WTC11 (cell line): ENCODE measurements at regions not wholly inside any gene's neighbourhood (a gene's known extent, or its start where the extent isn't known, plus 50 kb on each side); places are given as distances from the start of the nearest gene placed in this dataset.

Experiments used
- ATAC-seq: fragments of 200-7000 bp; cut with Tn5 transposase; 2 replicates; pipeline ENCODE4 v1.10.0; 2021; ENCODE audit warnings: mild to moderate bottlenecking, moderate library complexity
- CTCF ChIA-PET: fragments of 300-600 bp; sonication (Branson Sonifier 250); formaldehyde crosslinking; loops from one replicate; lab custom pipeline; 2021; ENCODE audit warnings: antibody characterized with exemption; lab: Charles Lee
- POLR2A ChIA-PET: fragments of 350-600 bp; sonication (Branson Sonifier 250); formaldehyde crosslinking; loops from one replicate; lab custom pipeline; 2021; ENCODE audit warnings: antibody characterized with exemption; lab: Charles Lee
- DNase-seq: peaks from one replicate; pipeline ENCODE4 v3.0.0; 2021; ENCODE audit warnings: low spot score
- H3K27ac Mint-ChIP-seq: 2 replicates; pipeline ENCODE4 v1.8.0; 2021; ENCODE audit warnings: mixed read lengths
- H3K27me3 Mint-ChIP-seq: 2 replicates; pipeline ENCODE4 v1.8.0; 2021; ENCODE audit warnings: low read depth, mild to moderate bottlenecking, moderate library complexity, mixed read lengths
- H3K36me3 Mint-ChIP-seq: 2 replicates; pipeline ENCODE4 v1.8.0; 2021; ENCODE audit warnings: mixed read lengths
- H3K4me1 Mint-ChIP-seq: 2 replicates; pipeline ENCODE4 v1.8.0; 2022; ENCODE audit warnings: mixed read lengths
- H3K4me3 Mint-ChIP-seq: 2 replicates; pipeline ENCODE4 v1.8.0; 2021; ENCODE audit warnings: mild to moderate bottlenecking, moderate library complexity, mixed read lengths
- H3K9me3 Mint-ChIP-seq: 2 replicates; pipeline ENCODE4 v1.8.0; 2021; ENCODE audit warnings: mixed read lengths
- AR ChIP-seq: fragments of 250-450 bp; sonication (Bioruptor Pico); IDR thresholded peaks from 2 replicates; pipeline ENCODE4 v1.9.0; 2021; ENCODE audit warnings: mild to moderate bottlenecking
- ATF6 ChIP-seq: sonication (generic); formaldehyde crosslinking; IDR thresholded peaks from 2 replicates; pipeline ENCODE4 v1.8.1; 2023; ENCODE audit warnings: mild to moderate bottlenecking, missing genetic modification reagents
- E2F1 ChIP-seq: sonication (generic); formaldehyde crosslinking; IDR thresholded peaks from 2 replicates; pipeline ENCODE4 v1.8.0; 2022; ENCODE audit warnings: mild to moderate bottlenecking, missing genetic modification reagents
- EMX1 ChIP-seq: fragments of 250-450 bp; sonication (Bioruptor Pico); IDR thresholded peaks from 2 replicates; pipeline ENCODE4 v1.8.0; 2021; ENCODE audit warnings: mild to moderate bottlenecking
- ERG ChIP-seq: fragments of 250-450 bp; sonication (Bioruptor Pico); IDR thresholded peaks from 2 replicates; pipeline ENCODE4 v1.8.0; 2021; ENCODE audit warnings: mild to moderate bottlenecking
- FOXJ3 ChIP-seq: sonication (generic); formaldehyde crosslinking; IDR thresholded peaks from 2 replicates; pipeline ENCODE4 v1.9.0; 2021; ENCODE audit warnings: missing genetic modification reagents, mild to moderate bottlenecking, borderline replicate concordance
- FOXP1 ChIP-seq: sonication (generic); formaldehyde crosslinking; IDR thresholded peaks from 2 replicates; pipeline ENCODE4 v1.8.0; 2022; ENCODE audit warnings: missing genetic modification reagents, mild to moderate bottlenecking, moderate library complexity, borderline replicate concordance
- GABPB1 ChIP-seq: sonication (generic); formaldehyde crosslinking; IDR thresholded peaks from 2 replicates; pipeline ENCODE4 v1.8.1; 2023; ENCODE audit warnings: mild to moderate bottlenecking, missing genetic modification reagents
- GRHL2 ChIP-seq: fragments of 250-450 bp; sonication (Bioruptor Pico); IDR thresholded peaks from 2 replicates; pipeline ENCODE4 v1.8.0; 2022; ENCODE audit warnings: mild to moderate bottlenecking, moderate library complexity; ENCODE audit not compliant: insufficient replicate concordance, severe bottlenecking
- GTF2I ChIP-seq: fragments of 250-450 bp; sonication (Bioruptor Pico); conservative IDR thresholded peaks from 2 replicates; pipeline ENCODE4 v1.4.0; 2021; ENCODE audit warnings: mild to moderate bottlenecking
- IRF1 ChIP-seq: sonication (generic); formaldehyde crosslinking; IDR thresholded peaks from 2 replicates; pipeline ENCODE4 v1.8.0; 2023; ENCODE audit warnings: missing genetic modification reagents
- KAT7 ChIP-seq: sonication (generic); formaldehyde crosslinking; IDR thresholded peaks from 2 replicates; pipeline ENCODE4 v1.8.1; 2023; ENCODE audit warnings: missing genetic modification reagents, mild to moderate bottlenecking, borderline replicate concordance
- MAX ChIP-seq: sonication (generic); formaldehyde crosslinking; IDR thresholded peaks from 2 replicates; pipeline ENCODE4 v1.8.0; 2022; ENCODE audit warnings: mild to moderate bottlenecking, missing genetic modification reagents
- NR3C1 ChIP-seq: sonication (generic); formaldehyde crosslinking; conservative IDR thresholded peaks from 2 replicates; pipeline ENCODE4 v1.8.1; 2023; ENCODE audit warnings: low read depth, mild to moderate bottlenecking, missing genetic modification reagents
- OVOL2 ChIP-seq: fragments of 250-450 bp; sonication (Bioruptor Pico); IDR thresholded peaks from 2 replicates; pipeline ENCODE4 v1.9.0; 2021; ENCODE audit warnings: mild to moderate bottlenecking, borderline replicate concordance
- SOX15 ChIP-seq: fragments of 250-450 bp; sonication (Bioruptor Pico); IDR thresholded peaks from 2 replicates; pipeline ENCODE4 v1.9.0; 2021; ENCODE audit warnings: mild to moderate bottlenecking
- SP1 ChIP-seq: sonication (generic); formaldehyde crosslinking; conservative IDR thresholded peaks from 2 replicates; pipeline ENCODE4 v1.8.1; 2022; ENCODE audit warnings: missing genetic modification reagents
- TEAD1 ChIP-seq: sonication (generic); formaldehyde crosslinking; IDR thresholded peaks from 2 replicates; pipeline ENCODE4 v1.8.0; 2022; ENCODE audit warnings: mild to moderate bottlenecking, missing genetic modification reagents
- USF2 ChIP-seq: sonication (generic); formaldehyde crosslinking; IDR thresholded peaks from 2 replicates; pipeline ENCODE4 v1.8.1; 2023; ENCODE audit warnings: mild to moderate bottlenecking, missing genetic modification reagents, moderate library complexity
- ZNF396 ChIP-seq: fragments of 250-450 bp; sonication (Bioruptor Pico); IDR thresholded peaks from 2 replicates; pipeline ENCODE4 v1.8.0; 2021; ENCODE audit warnings: mild to moderate bottlenecking, moderate library complexity, borderline replicate concordance
- ZNF425 ChIP-seq: fragments of 250-450 bp; sonication (Bioruptor Pico); conservative IDR thresholded peaks from 2 replicates; pipeline ENCODE4 v1.9.0; 2021; ENCODE audit warnings: mild to moderate bottlenecking

- no peak for TF ChIP-seq ZNF396
These were observed 691.5 kb upstream of the CCDC54 start (continued) for GRCh38 chr3:106685745-106686144.

GRCh38 chr3:106687905-106688304 is 689.3 kb upstream of the CCDC54 start:
- H3K4me3 Mint-ChIP-seq: no peak overlapping the region
- H3K27me3 Mint-ChIP-seq: no peaks in the 10 kb centered on the region
- ChIA-PET POLR2A (interaction anchor here (0.7 kb wide), 1 partner anchor 9 kb away, joined by 3 read pairs; no protein-coding TSS in a partner anchor), CTCF (interaction anchor here (0.7 kb wide), 1 partner anchor 25 kb away, joined by 3 read pairs; no protein-coding TSS in a partner anchor)
- H3K27ac Mint-ChIP-seq: no peak overlapping the region
- ATAC-seq: no peak
- H3K9me3 Mint-ChIP-seq: no peaks in the 10 kb centered on the region
- DNase-seq: no peak
- TF ChIP-seq EMX1 (CRISPR knock-in tag): no peak
- no peak for TF ChIP-seq ATF6
- TF ChIP-seq TEAD1 (CRISPR knock-in tag): no peak
- TF ChIP-seq FOXJ3 (CRISPR knock-in tag): no peak
- TF ChIP-seq GRHL2 (CRISPR knock-in tag): no peak
- no peak for TF ChIP-seq ZNF425
- no peak for TF ChIP-seq ERG (CRISPR knock-in tag)
- TF ChIP-seq IRF1 (CRISPR knock-in tag): no peak
- no peak for TF ChIP-seq FOXP1 (CRISPR knock-in tag)
- TF ChIP-seq MAX (CRISPR knock-in tag): no peak
- TF ChIP-seq USF2: no peak
- TF ChIP-seq SOX15: no peak
- no peak for TF ChIP-seq KAT7 (CRISPR knock-in tag)
- TF ChIP-seq OVOL2 (CRISPR knock-in tag): no peak
- TF ChIP-seq NR3C1 (CRISPR knock-in tag): no peak
- no peak for TF ChIP-seq GABPB1 (CRISPR knock-in tag)
- no peak for TF ChIP-seq GTF2I (CRISPR knock-in tag)
- no peak for TF ChIP-seq SP1 (CRISPR knock-in tag)
- TF ChIP-seq E2F1: no peak
- TF ChIP-seq AR (CRISPR knock-in tag): no peak
- H3K4me1 Mint-ChIP-seq: peaks cover 9% of the 10 kb centered on the region
- H3K36me3 Mint-ChIP-seq: no peaks in the 10 kb centered on the region
